ENCODE measurements at regions not wholly inside any gene's neighbourhood (a gene's known extent, or its start where the extent isn't known, plus 50 kb on each side); places are given as distances from the start of the nearest gene placed in this dataset.

DNA sequence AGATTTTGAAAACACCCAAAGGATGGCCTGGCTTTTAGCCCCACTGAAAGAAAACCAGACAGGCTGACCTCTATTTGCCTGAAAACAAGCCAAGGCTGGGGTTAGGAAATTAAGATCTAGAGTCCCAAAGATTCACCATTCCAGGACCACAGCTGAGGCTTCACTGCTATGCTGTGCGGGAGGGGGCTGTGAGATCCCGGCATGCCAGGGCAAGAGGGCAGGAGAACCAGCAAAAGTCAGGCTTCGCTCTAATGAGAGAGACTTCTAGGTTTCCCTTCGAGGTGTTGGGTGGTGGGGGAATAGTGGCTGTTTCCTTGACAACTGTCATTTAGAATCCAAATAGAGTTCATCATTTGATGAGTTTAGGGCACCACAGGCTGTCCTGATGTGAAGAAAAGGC is 152.9 kb upstream of the NFIB start:
- no peak for DNase-seq (ENCODE audit: low read depth in 2 of 2)

DNA sequence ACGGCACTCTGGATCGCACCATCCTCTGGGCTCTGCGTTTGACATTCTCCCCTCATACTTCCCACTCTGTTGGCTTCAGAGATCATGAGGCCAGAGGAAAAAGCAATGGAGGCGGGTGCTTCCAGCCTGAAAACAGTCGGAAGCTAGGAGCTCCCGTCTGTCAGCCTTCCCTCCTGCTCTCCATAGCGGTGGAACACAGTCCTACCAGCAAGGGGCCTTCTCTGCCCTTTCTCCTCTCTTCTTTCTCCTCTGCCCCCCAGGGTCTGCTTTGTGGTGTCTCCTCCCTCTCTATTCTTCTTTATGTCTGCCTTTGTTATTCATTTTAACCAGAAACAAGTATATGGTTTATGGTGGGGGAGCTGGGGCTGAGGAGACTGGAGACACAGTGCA is 152.5 kb upstream of the NFIB start:
- DNase-seq (ENCODE audit: low read depth in 2 of 2) = no peak

DNA sequence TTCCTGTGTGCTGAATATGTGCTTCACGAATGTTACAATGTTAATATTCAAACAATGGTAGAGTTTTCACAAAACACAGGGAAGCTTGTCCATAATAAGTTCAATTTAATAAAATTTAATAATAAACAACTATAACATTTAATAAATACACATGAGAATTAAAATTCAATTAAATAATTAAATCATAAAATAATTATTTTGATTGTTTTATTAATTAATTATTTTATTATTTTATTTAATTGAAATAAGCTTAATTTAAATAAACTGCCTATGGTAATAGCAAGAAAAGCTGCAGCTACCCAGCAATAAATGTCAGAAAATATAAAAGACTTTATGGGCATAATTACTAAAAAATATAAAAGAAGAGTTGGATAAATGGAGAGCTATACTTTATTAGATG is 149.0 kb upstream of the NFIB start:
- no peak for DNase-seq (ENCODE audit: low read depth in 2 of 2)

DNA sequence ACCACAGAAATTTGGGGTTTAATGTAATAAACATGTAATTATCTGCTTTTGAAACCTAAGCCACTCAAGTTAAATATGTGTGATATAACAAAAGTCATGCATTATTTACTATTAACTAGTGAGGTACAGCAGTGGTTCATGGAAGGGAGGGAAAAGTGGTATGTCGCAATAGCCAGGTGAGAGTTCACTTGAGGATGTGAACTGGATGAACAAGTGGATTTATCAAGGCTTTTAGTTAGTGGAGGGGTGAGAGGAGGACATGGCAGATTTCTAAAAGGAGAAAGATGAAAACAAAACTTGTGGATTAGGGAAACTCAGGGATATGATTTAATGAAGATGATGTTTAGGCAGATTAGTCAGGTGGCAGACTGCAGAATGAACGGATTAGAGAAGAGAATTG is 141.3 kb upstream of the NFIB start:
- no peak for DNase-seq (ENCODE audit: low read depth in 2 of 2)

DNA sequence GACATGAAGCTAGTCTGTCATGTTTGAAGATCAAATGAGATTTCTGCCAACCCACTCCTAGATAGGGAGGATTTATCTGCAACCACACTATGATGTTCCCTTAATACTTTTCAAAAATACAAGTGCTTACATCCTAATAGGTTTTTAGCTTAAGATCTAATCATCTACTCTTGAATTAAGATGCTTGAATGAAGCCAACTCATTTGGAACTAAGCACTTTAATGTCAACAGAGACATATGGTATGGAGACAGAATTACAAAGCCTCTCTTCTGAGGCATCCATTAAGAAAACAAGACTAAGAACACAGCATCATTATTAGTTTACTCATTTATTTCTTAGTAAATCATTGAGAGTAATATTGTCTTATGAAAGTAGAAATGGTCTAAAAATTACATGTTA is 139.3 kb upstream of the NFIB start:
- no peak for DNase-seq (ENCODE audit: low read depth in 2 of 2)

DNA sequence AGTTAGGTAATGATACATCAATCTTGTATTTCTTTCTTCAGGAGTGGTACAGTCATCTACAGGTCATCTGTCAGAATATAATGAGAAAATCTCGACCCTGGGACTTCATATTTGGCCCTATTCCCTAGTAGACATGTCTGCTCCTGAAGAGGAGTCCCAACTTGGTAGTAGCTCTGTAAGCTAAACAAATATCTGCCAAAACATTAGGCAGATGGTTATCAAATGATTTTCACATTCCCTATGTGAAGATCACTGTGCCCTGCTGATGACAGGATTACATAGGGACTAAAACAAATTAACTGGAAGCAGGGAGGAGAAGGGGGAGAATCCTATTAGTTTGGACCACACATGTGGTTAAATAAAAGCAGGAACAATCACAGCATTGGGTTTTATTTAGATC is 138.6 kb upstream of the NFIB start:
- DNase-seq (ENCODE audit: low read depth in 2 of 2) = no peak

DNA sequence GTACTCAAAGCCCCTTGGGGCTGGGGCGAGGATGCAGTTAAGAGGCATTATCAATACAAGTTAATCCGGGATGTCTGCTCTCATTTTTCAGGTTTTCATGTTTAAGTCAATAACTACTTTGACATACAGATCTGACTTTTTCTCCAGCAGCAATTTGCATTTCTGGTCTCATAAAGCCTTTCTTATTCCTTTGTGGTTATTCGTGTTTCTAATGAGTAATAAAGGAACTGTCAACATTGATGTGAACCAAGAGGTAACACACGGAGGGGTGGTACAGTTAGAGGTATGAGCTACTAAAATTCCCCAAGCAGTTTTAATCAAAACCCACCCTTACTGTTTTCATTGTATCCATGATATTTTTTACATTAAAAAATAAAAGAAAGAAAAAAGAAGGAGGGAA is 138.0 kb upstream of the NFIB start:
- no peak for DNase-seq (ENCODE audit: low read depth in 2 of 2)

DNA sequence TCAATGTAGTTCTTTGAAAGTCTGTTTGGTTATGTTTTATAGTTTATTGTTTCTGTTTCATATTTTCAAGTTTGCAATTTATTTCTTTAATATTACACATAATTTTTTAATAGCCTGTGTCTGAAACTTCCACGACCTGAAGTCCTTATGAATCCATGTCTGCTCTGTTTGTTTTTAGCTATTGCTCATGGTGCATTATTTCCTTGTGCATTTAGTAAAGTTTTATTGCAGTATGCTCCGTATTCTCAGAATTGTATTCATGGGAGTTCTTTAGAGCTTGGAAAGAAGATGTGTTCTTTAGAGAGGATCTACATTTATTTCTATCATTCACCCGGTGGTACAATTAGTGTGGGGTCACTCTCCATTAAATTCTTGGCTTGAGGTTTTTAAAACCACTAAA is 133.2 kb upstream of the NFIB start:
- no peak for DNase-seq (ENCODE audit: low read depth in 2 of 2)

DNA sequence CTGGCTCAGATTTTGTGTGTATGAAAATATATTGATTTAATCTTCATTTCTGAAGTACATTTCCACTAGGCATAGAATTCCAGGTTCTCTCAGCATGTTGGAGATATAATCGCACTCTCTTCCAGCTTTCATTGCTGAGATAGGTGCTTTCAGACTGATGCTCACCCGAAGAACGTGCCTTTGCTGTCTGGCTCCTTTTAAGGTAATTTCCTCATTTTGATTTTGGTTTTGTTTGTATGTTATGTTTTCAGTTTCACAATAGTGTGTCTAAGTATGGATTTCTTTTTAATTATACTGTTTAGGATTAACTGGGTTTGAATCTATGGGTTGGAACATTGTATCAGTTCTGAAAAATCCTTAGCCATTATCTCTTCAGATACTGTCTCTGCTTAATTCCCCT is 132.0 kb upstream of the NFIB start:
- no peak for DNase-seq (ENCODE audit: low read depth in 2 of 2)

DNA sequence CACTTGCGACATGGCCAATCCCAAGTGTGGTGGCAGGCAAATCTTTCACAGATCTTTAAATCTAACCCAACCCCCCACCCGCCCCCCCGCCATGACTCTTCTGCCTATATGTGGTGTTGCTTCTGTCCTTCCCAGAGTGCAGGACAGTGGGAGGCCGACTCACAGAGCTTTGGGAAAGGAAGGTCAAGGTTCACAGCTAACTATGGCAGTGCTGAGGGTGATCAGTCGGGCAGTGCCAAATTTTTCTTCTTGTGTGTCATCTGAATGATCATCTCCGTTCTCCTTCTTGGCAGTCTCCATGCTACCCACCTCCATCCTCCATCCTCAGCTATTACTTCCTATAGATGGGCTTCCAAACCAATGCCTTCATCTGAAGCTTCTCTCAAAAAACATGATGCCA is 129.0 kb upstream of the NFIB start:
- no peak for DNase-seq (ENCODE audit: low read depth in 2 of 2)

DNA sequence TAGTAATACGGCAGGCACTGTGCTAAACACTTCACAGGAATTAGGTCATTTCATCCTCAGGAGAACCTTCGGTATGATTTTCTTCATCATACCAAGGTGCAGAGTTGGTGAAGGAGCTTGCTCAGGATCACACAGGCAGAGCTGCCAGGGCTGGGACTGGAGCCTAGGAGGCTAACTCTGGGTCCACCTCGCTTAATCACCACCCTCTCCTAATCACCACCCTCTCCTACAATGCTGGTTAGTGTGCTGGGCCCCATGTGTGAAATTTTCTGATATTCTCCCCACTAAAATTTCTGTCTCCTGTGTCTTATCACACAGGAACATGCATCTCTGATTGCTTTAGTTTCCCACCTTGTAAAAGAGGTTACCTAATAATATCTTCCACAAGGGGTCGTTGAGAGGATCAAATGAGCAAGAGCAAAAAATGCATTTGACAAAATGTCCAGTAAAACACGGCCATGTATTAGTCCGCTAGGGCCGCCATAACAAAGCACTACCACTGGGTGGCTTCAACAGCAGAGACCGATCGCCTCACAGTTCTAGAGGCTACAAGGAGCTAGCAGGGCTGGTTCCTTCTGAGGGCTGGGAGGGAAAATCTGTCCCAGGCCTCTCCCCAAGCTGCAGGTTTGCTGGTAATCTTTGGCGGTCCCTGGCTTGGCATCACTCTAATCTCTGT is 128.2 kb upstream of the NFIB start:
- DNase-seq (ENCODE audit: low read depth in 2 of 2) = no peak

DNA sequence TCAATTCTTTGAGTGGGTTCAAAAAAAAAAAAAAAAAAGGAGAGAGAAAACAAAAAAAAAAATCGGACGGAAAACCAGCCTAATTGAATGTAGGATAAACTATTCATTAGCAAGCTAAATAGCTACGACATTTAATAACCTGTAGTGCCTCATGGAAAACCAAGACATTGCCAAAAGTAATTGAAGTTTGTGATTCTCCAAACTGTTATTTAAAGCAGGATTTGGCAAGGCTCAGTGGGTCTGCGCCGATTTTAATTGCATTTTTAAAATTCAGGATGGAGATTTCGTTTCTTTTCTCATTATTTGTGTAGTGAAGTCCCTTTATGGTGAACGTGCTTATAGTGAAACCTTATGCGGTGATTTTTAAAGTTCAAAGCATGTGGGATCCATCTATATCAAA is 127.2 kb upstream of the NFIB start:
- no peak for DNase-seq (ENCODE audit: low read depth in 2 of 2)

DNA sequence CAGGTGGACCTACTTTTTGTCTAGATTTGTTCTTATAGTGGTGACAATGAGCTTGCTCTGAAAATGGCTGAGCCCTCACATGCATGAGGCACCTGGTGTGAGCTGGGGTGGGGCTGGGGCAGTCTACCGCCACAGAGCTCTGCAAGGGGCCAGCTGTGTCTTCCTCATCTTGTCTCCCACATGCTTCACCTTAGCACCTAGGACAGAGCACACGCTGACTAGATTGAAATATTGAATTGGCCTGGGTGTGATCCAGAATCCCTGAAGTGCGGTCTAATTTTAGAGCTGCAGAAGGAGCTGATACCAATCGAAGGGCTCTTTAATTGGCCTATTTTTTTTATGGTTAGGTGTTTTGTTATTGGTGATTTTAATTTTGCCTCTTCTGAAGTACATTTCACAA is 126.1 kb upstream of the NFIB start:
- no peak for DNase-seq (ENCODE audit: low read depth in 2 of 2)

DNA sequence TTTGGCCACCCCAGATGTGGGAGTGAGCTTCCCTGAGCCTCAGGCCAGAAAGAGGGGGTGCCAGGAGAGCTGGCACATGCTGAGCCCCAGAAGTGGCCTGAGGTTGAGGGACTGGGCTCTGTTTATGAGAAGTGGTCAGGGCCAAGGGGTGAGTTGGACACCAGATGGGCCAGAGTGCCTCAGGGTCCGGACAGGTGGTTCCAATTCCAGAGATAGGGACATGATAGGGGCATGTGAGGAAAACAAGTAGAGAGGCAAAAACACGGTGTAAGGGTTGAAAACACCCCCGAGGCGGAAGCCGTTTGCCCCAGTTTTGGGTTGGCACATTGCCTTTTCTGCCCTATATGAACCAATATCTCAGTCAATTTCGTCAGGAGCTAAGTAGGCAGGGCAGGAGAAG is 125.6 kb upstream of the NFIB start:
- no peak for DNase-seq (ENCODE audit: low read depth in 2 of 2)

DNA sequence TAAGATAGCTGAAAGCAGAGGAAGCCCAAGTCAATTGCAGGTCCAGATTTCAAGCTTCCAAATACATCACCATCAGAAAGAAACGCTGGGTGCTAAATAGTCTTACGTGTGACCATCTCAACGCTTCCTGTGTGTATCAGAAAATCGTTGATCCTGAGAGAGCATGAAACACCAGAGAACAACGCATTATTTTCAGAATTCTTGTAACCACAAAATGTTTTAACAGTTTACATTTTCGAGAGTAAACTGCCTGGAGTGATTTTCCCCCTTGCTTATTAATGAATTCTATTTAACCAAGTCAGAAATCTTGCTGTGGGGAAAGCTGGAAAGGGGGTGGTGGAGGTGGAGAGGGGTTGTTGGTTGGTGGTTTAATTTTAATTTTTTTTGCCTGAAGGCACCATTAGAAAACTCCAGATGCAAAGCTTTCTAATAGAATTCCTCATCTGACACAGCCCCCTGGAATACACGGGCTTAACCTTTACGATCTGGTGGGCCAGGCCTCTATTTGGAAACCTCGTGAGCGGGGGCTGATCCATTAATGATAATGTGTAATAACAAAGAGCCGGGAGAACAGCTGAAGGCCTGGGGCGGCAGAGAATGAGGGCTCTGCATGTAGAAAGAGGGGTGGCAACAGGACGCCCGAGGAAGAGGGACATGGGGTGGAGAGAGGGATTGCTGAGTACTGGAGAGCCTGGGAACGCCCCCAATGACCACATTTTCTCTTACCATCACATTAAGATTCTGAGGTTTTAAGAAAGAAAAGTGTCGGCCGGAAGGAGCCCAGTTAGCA is 124.5 kb upstream of the NFIB start:
- DNase-seq (ENCODE audit: low read depth in 2 of 2) = no peak

DNA sequence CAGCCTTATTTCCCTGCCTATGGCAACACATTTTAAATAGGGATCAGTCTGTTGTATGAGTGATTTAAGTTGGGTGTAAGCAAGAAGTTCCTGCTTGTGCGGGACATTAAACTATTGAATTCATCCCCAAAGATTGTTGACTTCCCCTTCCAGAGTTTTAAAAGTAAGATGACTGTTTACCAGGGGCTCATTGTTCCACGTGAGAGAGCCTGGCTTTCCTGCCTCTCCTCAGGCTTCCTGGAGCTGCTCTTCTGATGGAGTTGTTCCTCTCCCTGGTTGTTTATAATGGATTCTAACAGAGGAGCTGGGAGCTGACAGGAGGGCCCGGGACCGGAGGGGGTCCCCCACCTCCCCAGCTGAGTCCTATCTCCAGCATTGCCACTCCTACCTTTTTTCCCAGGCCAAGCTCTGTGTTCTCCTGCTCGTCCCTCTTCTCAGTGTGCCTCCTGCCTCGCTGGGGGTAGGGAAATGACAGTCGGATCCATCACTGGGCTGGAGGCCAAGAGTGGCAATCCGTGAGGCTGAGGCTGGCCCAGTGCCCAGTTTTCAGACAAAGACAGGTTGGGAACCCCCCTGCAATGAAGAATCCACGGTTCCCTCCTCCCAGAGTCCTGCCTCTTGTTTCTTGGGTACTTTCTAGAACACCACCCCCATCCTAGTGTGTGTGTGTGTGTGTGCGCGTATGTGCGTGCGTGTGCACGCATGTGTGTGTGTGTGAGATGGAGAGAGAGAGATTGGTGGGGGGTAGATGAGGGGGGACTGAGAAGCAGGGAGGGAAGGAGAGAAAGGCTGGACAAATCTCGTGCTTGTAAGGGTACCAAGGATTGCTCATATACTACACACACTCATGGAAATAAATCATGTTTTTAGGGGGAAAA is 123.7 kb upstream of the NFIB start:
- DNase-seq (ENCODE audit: low read depth in 2 of 2) = no peak

DNA sequence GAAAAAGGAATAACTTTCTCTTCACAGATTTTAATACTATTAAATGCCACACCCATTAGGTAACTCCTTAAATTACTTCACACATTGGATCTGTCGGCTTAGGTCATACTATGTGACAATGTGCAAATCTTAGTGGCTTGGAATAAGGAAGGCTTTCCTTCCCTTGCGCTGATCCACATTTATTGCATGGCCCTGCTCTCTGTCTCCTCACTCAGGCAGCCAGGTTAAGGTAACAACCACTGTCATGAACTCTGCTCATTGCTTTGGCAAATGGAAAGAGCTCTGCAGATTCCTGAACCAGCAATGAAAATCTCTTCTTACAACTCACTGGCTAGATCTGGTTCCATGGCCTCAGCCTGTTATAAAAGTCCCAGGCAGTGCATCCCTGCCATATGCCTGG is 121.9 kb upstream of the NFIB start:
- DNase-seq (ENCODE audit: low read depth in 2 of 2) = no peak

DNA sequence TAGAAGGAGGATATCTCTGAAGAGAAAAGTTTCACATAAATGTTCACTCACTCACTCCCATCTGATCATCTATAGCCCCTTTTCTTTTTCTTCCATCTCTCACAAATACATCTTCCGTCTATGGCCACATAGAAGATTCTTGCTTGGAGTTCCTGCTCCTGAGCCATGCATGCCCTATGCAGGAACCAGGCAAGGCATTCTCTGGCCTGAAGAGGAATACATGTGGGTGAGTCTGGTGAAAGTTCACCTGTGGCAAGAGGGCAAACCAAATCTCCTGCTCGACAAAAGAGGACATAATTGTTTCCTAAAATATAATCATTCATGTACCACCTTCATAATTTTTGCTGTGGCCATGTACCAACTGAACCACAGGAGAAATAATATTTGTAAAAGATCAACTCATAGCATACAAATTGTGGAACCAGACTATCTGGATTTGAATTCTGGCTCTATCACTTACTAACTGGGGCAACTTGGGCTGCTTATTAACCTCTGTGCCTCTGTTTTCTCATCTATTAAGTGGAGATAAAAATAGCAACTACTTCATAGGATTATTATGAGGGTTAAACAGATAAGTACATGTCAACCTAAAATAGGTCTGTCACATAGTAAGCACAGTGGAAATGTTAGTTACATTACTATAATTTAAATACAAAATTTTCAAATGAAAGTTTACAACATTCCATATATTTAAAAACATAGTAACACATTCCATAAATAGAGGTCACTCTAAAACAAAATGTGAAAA is 121.2 kb upstream of the NFIB start:
- no peak for DNase-seq (ENCODE audit: low read depth in 2 of 2)

DNA sequence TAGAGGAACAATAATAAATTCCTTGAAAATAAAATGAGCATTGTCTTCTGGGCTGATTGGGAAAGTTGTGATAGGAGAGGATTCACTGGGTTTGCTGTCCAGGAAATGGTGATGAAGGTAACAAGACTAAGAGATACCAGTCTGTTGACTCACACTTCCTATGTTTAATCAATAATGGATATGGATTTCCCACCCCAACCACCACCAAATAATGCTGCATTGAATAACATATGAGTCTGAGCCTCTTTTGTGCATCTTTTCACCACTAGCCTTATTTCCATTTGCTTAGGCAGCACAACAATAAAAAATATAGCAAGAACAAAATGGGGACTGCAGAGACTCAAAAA is 120.2 kb upstream of the NFIB start:
- no peak for DNase-seq (ENCODE audit: low read depth in 2 of 2)

DNA sequence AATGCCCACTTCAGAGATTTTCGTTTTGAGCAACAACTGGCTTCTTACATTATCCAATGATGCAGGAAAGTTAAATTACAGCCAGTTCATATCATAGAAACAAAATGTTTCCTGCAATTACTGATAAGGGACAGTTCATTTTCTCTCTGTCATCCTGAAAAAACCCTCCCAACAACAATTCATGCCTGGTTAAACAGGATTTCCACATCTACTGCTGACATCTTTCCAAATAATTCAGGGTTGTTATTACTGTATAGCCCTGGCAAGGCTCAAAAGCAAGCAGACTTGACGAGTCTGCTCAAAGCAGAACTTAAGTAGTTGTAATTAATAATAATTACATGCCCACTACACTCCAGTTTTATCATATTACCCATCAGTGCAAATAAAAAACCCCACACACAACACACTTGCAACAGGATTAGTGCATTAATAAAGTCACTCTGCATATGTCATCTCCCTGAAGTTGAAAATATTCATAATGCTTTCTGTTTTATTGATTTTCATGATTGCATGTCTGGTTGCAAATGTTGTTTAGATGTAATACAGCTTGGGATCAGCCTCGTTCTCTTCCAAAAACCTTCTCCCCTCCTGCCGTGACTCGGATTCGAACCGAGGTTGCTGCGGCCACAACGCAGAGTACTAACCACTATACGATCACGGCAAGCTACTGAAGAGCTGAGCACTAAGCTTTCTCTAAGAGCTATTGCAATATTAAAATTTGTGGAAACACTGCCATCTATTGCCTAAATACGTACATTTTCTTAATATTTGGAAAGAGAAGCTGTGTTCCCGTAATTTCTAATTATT is 119.6 kb upstream of the NFIB start:
- DNase-seq (ENCODE audit: low read depth in 2 of 2) = no peak

DNA sequence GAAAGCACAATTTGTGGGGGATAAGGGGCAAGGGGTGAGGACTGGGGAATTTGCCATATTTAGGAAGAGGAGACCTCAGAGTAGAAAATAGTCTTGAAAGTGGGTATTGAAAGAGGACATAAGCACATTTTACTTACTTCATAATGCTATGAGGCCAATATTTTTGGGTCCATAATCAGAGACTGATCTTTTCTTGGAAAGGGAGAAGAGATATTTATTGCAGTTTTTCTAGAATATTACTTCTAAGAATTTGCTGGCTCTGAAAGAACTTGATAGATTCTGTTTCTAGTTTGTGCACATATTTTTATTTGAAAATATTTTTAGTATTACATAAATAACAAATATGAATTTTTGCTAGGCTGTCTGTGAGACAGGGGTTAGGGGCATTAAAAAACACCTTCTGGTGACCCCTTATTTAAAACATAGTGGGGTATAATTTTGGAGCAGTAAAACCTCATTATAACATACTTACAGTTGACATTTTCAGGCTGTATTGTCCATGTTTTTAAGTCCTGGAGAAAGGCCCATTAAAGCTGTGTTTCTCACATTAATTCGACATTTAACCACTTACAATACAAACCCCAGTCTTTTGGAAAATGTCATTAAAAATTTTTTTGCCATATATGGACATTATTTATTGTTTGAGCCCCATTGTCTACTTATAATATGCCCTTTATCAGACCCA is 118.9 kb upstream of the NFIB start:
- no peak for DNase-seq (ENCODE audit: low read depth in 2 of 2)

Measured in stimulated activated CD4-positive, alpha-beta T cell treated with anti-CD3 and anti-CD28 coated beads, Interleukin-15, amount 100 ng/mL, for 48 hours (primary cell).